ENCODE measurements at regions not wholly inside any gene's neighbourhood (a gene's known extent, or its start where the extent isn't known, plus 50 kb on each side); places are given as distances from the start of the nearest gene placed in this dataset.

GRCh38 chr13:110779022-110779421 is 65.5 kb downstream of the ING1 start:
- TF ChIP-seq POLR2AphosphoS5 (IDR thresholded peaks at IDR 0.05) (no peak), CTCF (IDR thresholded peaks at IDR 0.05) (no peak), EP300 (IDR thresholded peaks at IDR 0.05) (no peak), POLR2A (IDR thresholded peaks at IDR 0.05) (no peak)
